Effector CD8-positive, alpha-beta T cell (primary cell): ENCODE measurements at regions not wholly inside any gene's neighbourhood (a gene's known extent, or its start where the extent isn't known, plus 50 kb on each side); places are given as distances from the start of the nearest gene placed in this dataset.
"Not testable (repeated sequence)": the region's sequence is repeated elsewhere in the genome, so short reads cannot be mapped to it uniquely, and the experiment has no call there.

Experiments
- DNase-seq: peaks from one replicate; lab custom pipeline; 2025; lab: John Stamatoyannopoulos, UW

DNA sequence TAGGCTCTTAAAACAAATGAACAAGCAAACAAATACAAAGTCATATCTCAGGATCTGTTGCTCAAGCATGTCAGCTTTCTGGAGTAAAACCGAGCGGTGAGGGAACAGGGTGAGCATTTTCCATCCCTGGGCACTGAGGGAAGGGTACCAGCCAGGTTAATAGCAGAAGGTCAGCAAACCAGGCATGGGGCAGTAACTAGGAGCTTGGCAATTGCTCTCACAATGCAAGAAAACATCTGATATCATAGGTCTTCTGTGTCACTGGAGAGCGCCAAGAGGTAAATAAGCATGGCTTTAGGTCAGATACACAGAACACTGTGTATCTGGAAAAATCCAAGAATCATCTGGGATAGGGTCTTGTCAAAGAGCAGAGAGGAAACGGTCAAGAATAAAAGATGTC lies 521.7 kb upstream of the AUTS2 start:
- no peak for DNase-seq

DNA sequence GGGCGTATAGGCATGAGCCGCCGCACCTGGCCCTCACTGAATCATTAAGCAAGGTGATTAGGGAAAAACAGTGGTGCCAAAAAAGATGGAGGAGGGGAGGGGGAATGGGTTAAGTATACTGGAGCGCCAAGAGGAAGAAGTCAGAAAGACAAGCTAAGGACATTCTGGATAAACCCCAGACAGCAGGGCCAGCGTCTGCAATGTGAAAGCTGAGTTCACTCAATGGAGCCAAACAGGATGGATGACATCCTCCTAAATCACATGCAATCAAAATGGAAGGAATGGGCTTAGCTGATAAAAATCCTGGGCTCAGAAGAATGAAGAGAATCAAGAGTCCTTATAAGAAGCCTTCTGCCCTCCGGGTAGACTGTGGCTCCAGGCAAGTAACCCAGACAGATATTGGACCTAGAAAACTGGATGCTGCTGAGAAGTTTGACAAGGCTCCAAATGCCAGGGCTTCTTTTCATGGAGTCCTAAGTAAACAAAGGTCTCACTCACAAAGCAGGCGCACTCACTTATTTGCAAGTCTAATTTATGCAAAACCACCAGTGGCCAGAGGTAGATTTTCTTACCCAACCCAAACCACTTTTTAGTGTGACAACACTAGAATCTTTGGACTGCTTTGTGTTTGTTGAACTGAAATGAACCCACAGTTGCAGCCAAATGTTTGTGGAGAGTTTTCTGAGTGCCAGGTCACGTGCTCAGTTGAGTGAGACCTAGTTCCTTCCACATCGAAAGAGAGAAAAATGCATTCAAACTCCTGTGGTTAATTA lies 519.1 kb upstream of the AUTS2 start:
- DNase-seq: no peak

DNA sequence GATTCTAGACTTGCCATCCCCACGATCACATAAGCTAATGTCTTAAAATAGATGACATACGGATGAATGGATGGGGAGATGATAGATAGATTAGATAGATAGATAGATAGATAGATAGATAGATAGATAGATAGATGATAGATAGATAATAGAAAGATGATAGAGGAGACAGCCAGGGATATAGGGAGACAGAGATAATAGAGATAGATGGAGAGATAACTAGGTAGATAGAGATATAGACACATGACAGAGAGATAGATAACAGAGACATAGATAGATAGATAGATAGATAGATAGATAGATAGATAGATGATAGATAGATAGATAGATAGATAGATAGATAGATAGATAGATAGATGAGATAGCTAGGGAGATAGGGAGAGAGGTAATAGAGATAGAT lies 511.0 kb upstream of the AUTS2 start:
- not testable (repeated sequence) for DNase-seq

DNA sequence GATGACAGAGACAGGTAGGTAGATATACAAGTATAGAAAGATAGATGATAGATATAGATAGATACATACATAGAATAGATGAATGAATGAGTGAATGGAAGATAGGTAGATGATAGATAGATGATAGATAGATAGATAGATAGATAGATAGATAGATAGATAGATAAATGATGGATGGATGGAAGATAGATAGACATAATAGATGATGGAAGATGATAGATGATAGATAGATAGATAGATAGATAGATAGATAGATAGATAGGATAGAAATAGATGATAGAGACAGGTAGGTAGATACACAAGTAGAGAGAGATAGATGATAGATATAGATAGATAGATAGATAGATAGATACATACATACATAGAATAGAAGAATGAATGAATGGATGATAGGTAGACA lies 510.1 kb upstream of the AUTS2 start:
- DNase-seq: no peak

DNA sequence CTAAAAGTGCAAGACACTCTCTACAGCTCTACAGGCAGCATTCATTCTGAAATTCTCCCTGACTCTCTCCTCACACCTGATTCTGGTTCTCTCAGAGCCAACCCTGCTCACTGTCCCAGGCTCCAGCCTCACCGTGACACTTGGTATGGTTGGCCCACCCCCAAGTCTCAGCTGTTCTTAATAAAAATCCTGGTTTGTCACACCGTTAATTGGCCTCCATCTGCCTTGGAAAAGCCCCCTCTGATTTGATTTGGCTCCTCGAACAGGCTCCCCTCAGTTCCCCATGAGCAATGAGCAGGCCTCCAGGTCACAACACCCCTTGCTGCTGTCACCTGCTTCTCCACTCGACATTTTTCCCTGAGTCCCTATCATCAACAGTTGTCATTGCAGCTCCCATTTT lies 507.3 kb upstream of the AUTS2 start:
- no peak for DNase-seq

DNA sequence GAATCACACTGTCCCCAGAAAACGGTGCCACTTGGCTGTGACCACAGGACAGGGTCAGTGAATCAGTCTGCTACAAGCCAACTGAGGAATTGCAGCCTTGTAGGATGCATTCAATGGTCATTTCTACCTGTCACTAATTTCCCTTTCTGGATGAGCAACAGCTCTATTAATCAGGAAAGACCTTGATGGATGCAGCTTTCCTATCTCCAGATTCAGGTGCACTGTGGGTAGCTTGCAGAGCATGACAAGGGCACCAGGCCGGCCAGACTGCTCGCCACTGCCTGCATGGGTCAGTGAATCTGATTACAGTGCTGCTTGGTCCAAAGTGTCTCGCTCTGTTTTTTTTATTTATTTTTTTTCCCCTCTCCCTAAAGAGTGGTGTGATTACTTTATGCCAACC lies 506.8 kb upstream of the AUTS2 start:
- no peak for DNase-seq

DNA sequence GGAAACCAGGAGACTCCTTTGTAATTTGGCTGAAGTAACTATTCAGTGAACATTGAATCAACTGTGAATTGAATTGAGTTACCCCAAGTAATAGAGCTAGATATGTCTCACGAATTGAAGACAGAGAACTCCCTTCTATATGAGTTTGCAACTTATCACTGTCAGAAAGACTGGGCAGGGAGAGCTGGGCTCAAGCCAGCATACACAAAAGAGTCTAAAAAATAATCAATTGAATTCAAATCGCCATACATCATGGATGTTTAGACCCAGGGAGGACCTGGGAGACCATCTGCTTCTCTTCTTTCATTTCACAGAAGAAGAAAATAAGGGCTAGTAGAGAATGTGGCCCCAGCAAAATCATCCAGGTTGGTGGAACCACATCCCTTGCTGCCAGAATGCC lies 503.1 kb upstream of the AUTS2 start:
- no peak for DNase-seq

DNA sequence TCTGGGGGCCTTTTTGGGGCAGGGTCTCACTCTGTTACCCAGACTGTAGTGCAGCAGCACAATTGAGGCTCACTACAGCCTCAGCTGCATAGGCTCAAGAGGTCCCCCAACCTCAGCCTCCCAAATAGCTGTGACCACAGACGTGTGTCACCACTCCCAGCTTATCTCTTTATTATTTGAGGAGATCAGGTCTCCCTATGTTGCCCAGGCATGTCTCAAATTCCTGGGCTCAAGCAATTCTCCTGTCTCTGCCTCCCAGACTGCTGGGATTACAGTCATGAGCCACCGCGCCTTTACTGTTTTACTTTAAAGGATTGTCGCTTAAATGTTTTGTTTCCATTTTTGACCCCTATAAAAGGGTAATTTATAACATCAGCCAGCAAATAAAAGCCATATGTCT lies 502.6 kb upstream of the AUTS2 start:
- DNase-seq: no peak

DNA sequence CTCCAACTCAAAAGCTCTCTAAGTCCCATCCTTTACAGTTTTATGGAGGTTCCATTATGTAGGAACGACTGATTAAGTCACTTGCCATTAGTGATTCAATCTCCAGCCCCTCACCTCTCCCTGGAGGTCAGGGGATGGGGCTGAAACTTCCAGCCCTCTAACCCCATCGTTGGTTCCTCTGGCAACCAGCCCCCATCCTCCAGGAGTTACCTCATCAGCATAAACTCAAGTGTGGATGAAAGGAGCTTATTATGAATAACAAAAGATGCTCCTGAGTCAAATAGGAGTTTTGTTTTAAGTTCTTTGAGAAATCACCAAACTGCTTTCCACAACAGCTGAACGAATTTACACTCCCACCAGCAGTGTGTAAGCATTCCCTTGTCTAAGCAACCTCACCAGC lies 494.3 kb upstream of the AUTS2 start:
- DNase-seq: no peak

DNA sequence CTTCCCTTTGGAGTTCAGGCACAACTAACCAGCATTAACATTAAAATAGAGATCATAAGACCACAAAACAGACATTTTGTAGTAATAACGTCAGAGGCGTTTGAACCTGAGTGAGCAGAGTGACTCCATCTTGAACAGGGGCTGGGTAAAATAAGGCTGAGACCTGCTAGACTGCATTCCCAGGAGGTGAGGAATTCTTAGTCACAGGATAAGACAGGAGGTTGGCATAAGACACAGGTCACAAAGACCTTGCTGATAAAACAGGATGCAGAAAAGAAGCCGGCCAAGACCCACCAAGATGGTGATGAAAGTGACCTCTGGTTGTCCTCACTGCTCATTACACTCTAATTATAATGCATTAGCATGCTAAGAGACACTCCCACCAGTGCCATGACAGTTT lies 493.2 kb upstream of the AUTS2 start:
- DNase-seq: no peak

DNA sequence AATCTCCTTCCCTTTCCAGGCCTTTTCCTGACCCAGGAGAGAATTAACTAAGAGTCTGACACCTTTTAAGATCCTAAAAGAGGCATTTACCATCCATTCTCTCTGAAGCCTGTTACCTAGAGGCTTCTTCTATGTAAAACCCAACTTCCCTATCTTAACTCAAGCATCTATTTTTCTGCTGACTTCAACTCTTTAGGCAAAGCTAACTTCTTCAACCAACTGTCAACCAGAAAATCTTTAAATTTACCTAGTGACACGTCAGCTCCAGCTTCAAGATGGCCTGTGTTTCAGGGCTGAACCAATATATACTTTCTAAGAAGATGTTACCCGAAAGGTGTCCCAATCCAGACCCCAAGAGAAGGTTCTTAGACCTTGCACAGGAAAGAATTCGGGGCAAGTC lies 492.3 kb upstream of the AUTS2 start:
- no peak for DNase-seq

DNA sequence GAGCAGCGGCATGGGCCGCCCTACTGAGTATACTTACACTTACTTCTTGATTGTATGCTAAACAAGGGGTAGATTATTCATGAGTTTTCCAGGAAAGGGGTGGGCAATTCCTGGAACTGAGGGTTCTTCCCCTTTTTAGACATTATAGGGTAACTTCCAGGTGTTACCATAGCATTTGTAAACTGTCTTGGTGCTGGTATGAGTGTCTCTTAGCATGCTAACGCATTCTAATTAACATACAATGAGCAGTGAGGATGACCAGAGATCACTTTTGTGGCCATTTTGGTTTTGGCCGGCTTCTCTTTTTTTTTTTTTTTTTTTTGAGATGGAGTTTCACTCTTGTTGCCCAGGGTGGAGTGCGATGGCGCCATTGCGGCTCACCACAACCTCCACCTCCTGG lies 491.8 kb upstream of the AUTS2 start:
- DNase-seq: not testable (repeated sequence)

DNA sequence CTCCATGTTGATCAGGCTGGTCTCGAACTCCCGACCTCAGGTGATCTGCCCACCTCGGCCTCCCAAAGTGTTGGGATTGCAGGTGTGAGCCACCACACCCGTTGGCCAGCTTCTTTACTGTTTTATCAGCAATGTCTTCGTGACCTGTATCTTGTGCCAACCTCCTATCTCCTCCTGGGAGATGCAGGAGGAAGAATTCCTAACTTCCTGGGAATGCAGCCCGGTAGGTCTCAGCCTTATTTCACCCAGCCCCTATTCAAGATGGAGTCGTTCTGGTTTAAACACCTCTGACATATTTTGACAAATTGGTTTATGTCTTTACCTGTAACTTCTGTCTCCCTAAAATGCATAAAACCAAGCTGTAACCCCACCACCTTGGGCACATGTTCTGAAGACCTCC lies 491.3 kb upstream of the AUTS2 start:
- DNase-seq: not testable (repeated sequence)

DNA sequence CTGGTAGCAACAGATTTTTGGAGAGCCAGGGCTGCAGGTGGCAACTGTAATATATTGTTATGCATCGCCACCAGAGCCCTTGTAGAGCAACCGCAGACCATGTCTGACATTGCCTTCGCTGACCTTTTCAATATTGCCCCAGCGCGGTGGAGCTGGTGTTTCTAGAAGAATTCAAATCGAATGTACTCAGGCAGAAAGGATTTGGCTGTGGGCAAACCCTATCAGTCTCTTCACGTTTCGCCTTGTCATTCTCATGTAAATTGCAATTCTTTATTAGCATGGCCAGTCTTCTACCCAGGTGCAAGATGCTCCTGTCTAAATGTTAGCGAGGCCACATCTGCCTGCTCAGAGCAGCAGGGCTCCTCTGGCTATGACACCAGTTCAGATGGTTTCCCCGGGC lies 490.2 kb upstream of the AUTS2 start:
- DNase-seq: no peak

DNA sequence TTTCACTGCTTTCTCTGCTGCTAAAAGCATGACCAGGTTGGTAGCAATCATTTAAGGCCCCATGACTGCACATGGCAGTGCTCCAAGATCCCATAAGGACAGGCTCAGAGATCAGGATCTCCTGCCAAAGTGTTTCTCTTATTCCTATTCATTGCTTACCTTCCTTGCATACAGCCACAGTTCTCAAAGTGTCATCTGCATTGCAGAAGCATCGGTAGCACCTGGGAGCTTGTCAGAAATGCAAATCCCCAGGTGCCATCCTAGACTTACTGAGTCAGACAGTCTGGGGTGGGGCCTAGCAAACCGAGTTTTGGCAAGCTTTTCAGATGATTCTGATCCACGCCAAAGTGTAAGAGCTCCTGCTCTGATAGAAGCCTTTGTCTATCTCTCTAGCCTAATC lies 489.0 kb upstream of the AUTS2 start:
- DNase-seq: no peak

DNA sequence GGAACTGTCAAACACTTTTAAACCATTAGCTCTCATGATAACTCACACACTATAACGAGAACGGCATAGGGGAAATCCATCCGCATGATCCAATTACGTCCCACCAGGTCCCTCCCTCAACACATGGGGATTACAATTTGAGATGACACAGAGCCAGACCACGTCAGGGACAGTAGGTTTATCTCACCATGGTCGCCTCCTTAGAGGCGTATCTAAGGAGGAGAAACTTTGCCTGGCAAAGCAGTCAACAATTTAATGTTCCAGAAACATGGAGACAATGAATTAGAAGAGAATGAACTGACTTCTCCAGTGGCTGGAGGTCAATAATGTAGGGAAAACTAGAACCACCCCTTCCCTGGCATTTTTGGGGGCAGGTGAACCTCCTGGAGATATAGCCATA lies 488.4 kb upstream of the AUTS2 start:
- no peak for DNase-seq

DNA sequence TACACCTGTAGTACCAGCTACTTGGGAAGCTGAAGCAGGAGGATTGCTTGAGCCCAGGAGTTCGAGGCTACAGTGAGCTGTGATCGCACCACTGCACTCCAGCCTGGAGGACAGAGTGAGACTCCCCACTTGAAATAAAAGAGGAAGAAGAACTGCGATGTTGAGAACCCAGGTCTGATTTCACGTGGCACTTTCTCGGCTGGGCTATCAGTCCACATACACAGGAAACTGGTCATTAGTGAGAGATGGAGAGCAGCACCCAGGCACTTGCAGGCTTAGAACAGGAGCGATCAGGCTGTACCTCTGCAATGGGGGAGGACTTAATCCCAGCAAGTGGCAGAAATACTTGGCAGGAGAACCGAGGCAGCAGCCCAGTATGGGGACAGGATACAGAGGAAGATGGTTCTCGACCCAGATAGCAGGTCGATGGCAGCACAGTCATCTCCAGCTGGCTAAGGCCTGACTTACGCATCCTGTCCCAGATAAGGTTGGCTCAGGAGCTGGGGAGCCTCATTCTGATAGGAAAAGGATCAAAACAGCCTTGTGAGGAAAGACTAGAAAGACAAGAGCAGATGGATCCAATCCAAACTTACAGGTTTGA lies 487.7 kb upstream of the AUTS2 start:
- no peak for DNase-seq

DNA sequence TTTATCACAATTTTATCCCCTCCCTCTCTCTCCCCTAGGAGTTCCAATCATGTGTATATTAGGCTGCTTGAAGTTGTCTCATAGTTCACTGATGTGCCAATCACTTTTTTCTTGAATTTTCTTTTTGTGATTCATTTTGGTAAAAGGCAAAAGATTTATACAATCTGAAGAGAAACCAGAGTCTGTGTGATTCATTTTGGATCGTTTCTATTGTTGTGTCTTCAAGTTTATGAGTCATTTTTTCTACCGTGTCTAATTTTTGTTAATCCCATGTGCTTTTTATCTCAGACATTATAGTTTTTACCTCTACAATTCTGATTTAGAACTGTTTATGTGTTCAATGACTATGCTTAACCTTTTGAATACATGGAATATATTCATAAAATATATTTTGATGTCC lies 483.9 kb upstream of the AUTS2 start:
- DNase-seq: no peak

DNA sequence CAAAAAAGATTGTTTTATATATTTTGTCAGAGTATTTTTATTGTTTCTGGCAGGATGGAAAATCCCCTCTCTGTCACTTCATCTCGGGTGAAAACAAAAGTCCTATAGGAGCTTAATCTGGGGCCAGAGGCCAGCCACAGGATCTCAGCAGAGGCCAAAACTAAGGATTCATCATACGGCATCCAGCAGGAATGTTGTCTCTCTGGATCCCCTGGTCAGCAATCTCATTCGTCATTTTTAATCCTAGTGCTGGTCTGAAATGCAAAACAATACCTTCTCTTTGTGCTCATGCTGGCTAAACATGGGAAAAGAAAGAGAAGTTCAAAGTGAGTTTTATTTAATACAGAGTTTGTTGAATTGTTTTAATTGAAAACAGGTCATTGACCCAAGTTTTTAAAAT lies 482.5 kb upstream of the AUTS2 start:
- DNase-seq: no peak

DNA sequence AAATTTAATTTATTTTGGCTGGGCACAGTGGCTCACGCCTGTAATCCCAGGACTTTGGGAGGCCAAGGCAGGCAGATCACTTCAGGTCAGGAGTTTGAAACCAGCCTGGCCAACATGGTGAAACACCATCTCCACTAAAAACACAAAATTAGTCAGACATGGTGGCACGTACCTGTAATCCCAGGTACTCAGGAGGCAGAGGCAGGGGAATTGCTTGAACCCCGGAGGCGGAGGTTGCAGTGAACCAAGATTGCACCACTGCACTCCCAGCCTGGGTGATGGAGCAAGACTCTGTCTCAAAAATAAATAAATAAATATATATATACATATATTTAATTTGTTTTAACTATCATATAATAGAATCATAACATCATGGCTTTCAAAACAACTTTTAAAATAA lies 482.1 kb upstream of the AUTS2 start:
- not testable (repeated sequence) for DNase-seq

DNA sequence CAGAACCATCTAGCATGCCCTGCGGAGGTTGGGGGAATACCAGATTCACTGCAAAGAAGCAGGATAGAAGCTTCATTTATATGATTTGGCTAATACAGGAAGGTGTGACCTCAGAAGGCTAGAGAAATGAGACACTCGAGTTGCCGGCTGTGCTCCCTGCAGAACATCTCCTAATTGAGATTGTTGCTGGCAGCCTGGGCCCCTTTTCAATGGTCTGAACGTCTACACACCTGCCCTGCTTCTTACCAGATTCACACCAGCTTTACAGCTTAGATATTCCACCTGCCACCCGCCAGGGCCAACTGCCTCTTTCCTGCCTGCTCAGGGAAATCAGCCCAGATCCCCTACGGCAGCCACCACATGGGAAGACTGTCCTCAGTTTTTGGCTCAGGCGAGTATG lies 475.3 kb upstream of the AUTS2 start:
- DNase-seq: no peak

DNA sequence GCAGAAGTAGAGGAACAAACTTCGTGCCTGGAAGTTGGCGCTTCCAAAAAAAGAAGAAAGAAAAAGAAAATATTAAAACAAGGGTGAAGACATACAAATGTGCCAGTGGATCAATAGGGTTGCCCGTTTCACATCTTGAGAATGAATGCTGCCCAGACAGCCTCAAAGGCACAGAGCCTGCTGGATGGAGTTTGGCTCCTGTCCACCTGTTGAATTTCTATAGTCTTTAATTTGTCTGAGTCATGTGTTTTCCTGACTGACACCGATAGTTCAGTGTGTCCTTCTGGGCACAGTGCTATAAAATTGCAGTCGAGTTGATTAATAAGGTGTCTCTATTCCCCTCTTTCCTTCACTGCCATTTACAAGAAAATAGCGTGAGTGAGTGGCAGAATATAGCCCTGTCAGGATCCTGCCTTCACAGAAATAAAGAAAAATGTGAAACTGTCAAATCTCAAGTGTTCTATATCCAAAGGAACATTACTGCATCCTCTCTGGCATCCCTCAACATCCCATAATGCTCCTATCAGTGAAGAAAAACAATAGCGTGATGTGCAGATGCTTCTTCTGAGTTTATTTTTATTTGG lies 471.3 kb upstream of the AUTS2 start:
- DNase-seq: no peak

DNA sequence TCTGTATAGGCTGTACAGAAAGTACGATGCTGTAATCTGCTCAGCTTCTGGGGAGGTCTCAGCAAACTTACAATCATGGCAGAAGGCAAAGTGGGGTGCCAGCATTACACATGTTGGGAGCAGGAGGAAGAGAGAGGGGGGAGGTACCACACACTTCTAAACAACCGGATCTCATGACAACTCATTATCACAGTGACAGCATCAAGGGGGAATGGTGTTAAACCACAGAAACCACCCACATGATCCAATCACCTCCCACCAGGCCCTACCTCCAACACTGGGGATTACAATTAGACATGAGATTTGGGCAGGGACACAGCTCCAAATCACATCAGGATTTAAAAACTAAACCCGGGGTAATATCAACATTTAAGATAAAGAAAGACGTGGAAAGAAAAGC lies 468.8 kb upstream of the AUTS2 start:
- DNase-seq: no peak

DNA sequence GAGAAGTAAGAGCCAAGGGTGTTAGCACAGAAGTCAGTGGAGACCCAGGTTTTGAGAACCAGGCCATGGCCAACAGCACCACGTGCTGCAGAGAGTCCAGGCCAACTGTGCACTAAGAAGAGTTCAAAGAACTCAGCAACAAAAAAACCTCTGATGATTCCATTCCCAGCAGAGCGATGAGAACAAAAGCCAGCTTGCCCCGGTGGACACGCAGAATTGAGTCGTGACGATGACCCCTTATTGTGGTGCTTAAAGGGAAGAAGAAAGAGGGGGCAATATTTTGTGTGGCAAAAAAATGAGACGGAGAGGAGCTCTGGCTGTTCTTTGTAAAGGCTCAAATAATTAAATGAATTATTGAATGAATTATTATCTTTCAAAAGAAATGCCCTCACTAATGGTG lies 468.3 kb upstream of the AUTS2 start:
- no peak for DNase-seq
